H9 (cell line): ENCODE measurements at regions not wholly inside any gene's neighbourhood (a gene's known extent, or its start where the extent isn't known, plus 50 kb on each side); places are given as distances from the start of the nearest gene placed in this dataset.
"Not testable (repeated sequence)": the region's sequence is repeated elsewhere in the genome, so short reads cannot be mapped to it uniquely, and the experiment has no call there.

Source experiments
- DNase-seq: peaks from one replicate; pipeline ENCODE4 v3.0.0-alpha.2; 2017
- H2AFZ ChIP-seq: one replicate; pipeline ENCODE4 v1.6.1; 2013; ENCODE audit warnings: mild to moderate bottlenecking, low read length, control low read depth, moderate library complexity
- H2AK5ac ChIP-seq: 2 replicates; pipeline ENCODE4 v1.6.1; 2013; ENCODE audit warnings: low read length, control low read depth, mixed read lengths; ENCODE audit not compliant: insufficient read length
- H2BK120ac ChIP-seq: one replicate; pipeline ENCODE4 v1.6.1; 2013; ENCODE audit warnings: low read depth, mild to moderate bottlenecking, low read length, control low read depth, inconsistent platforms; ENCODE audit not compliant: poor library complexity, severe bottlenecking
- H2BK12ac ChIP-seq: 2 replicates; pipeline ENCODE4 v1.6.1; 2013; ENCODE audit warnings: low read length, control low read depth, mixed read lengths, low read depth; ENCODE audit not compliant: insufficient read length
- H2BK15ac ChIP-seq: 2 replicates; pipeline ENCODE4 v1.6.1; 2013; ENCODE audit warnings: low read depth, low read length, control low read depth
- H2BK20ac ChIP-seq: one replicate; pipeline ENCODE4 v1.6.1; 2013; ENCODE audit warnings: low read depth, mild to moderate bottlenecking, low read length, control low read depth, inconsistent platforms; ENCODE audit not compliant: poor library complexity, severe bottlenecking
- H2BK5ac ChIP-seq: 2 replicates; pipeline ENCODE4 v1.6.1; 2013; ENCODE audit warnings: low read length, control low read depth, mixed read lengths; ENCODE audit not compliant: insufficient read length
- H3K14ac ChIP-seq: 2 replicates; pipeline ENCODE4 v1.6.1; 2013; ENCODE audit warnings: low read length, control low read depth; ENCODE audit not compliant: insufficient read depth
- H3K18ac ChIP-seq: 2 replicates; pipeline ENCODE4 v1.6.1; 2013; ENCODE audit warnings: low read depth, mild to moderate bottlenecking, mixed read lengths, low read length, control low read depth; ENCODE audit not compliant: insufficient read length
- H3K23ac ChIP-seq: 2 replicates; pipeline ENCODE4 v1.6.1; 2013; ENCODE audit warnings: low read length, control low read depth, mixed read lengths, low read depth; ENCODE audit not compliant: insufficient read length
- H3K23me2 ChIP-seq: 2 replicates; pipeline ENCODE4 v1.6.1; 2013; ENCODE audit warnings: low read depth, mild to moderate bottlenecking, mixed read lengths, low read length, control low read depth; ENCODE audit not compliant: insufficient read length, poor library complexity, severe bottlenecking
- H3K27ac ChIP-seq: 2 replicates; pipeline ENCODE4 v1.5.1; 2013; ENCODE audit warnings: low read length, control low read depth, mixed read lengths, low read depth; ENCODE audit not compliant: insufficient read length
- H3K27me3 ChIP-seq: 2 replicates; pipeline ENCODE4 v1.6.1; 2013; ENCODE audit warnings: low read length, control low read depth, inconsistent platforms; ENCODE audit not compliant: insufficient read depth
- H3K4ac ChIP-seq: 2 replicates; pipeline ENCODE4 v1.6.1; 2013; ENCODE audit warnings: low read depth, mild to moderate bottlenecking, control low read depth, inconsistent platforms, low read length, moderate library complexity
- H3K4me1 ChIP-seq: 2 replicates; pipeline ENCODE4 v1.6.1; 2013; ENCODE audit warnings: low read length, control low read depth, inconsistent platforms; ENCODE audit not compliant: insufficient read depth
- H3K4me2 ChIP-seq: 2 replicates; pipeline ENCODE4 v1.6.1; 2013; ENCODE audit warnings: low read length, control low read depth, mixed read lengths; ENCODE audit not compliant: insufficient read length, insufficient read depth
- H3K56ac ChIP-seq: 2 replicates; pipeline ENCODE4 v1.6.1; 2013; ENCODE audit warnings: low read depth, mild to moderate bottlenecking, mixed read lengths, low read length, control low read depth; ENCODE audit not compliant: insufficient read length
- H3K79me1 ChIP-seq: 2 replicates; pipeline ENCODE4 v1.6.1; 2013; ENCODE audit warnings: low read depth, mild to moderate bottlenecking, moderate library complexity, low read length, control low read depth, inconsistent platforms; ENCODE audit not compliant: insufficient read depth, poor library complexity, severe bottlenecking
- H3K79me2 ChIP-seq: 2 replicates; pipeline ENCODE4 v1.6.1; 2013; ENCODE audit warnings: low read length, control low read depth, inconsistent platforms; ENCODE audit not compliant: insufficient read depth
- H3K9ac ChIP-seq: 2 replicates; pipeline ENCODE4 v1.6.1; 2013; ENCODE audit warnings: low read length, control low read depth, mixed read lengths; ENCODE audit not compliant: insufficient read length; ENCODE audit errors: extremely low read depth
- H3K9me3 ChIP-seq: one replicate; pipeline ENCODE4 v1.6.1; 2013; ENCODE audit warnings: low read depth, low read length, inconsistent platforms; ENCODE audit not compliant: control insufficient read depth
- H3T11ph ChIP-seq: one replicate; pipeline ENCODE4 v1.6.1; 2013; ENCODE audit warnings: mild to moderate bottlenecking, low read length, control low read depth, inconsistent platforms
- H4K20me1 ChIP-seq: one replicate; pipeline ENCODE4 v1.6.1; 2013; ENCODE audit not compliant: control insufficient read depth, insufficient read length, insufficient read depth
- H4K5ac ChIP-seq: 2 replicates; pipeline ENCODE4 v1.6.1; 2013; ENCODE audit warnings: low read depth, mild to moderate bottlenecking, mixed read lengths, low read length, control low read depth; ENCODE audit not compliant: insufficient read length
- H4K8ac ChIP-seq: replicated peaks from 2 replicates; pipeline ENCODE4 v1.6.1; 2013; ENCODE audit warnings: low read length, control low read depth, mixed read lengths, low read depth; ENCODE audit not compliant: insufficient read length
- H4K91ac ChIP-seq: 2 replicates; pipeline ENCODE4 v1.6.1; 2013; ENCODE audit warnings: low read depth, mild to moderate bottlenecking, moderate library complexity, mixed read lengths, low read length, control low read depth; ENCODE audit not compliant: insufficient read length
- H3K27ac Mint-ChIP-seq, 3 experiments: 2 replicates in 2 of 3; 3 replicates in 1 of 3; pipeline ENCODE4 v1.8.0; 2020 to 2021; ENCODE audit warnings: mixed read lengths in 3 of 3, mild to moderate bottlenecking in 1 of 3, moderate library complexity in 1 of 3
- H3K27me3 Mint-ChIP-seq: 2 replicates; pipeline ENCODE4 v1.8.0; 2021; ENCODE audit warnings: low read depth, mild to moderate bottlenecking, moderate library complexity, mixed read lengths
- H3K36me3 Mint-ChIP-seq, 3 experiments: 2 replicates in 2 of 3; 3 replicates in 1 of 3; pipeline ENCODE4 v1.8.0; 2020 to 2021; ENCODE audit warnings: low read depth in 3 of 3, mixed read lengths in 3 of 3; ENCODE audit not compliant: insufficient read depth in 1 of 3
- H3K4me1 Mint-ChIP-seq, 2 experiments: 2 replicates each; pipeline ENCODE4 v1.8.0; 2020; ENCODE audit warnings: mixed read lengths in 2 of 2
- H3K4me3 Mint-ChIP-seq, 2 experiments: 2 replicates in 1 of 2; 3 replicates in 1 of 2; pipeline ENCODE4 v1.8.0; 2020 to 2021; ENCODE audit warnings: mild to moderate bottlenecking in 2 of 2, mixed read lengths in 2 of 2, moderate library complexity in 1 of 2
- H3K9me3 Mint-ChIP-seq, 2 experiments: 2 replicates in 1 of 2; 3 replicates in 1 of 2; pipeline ENCODE4 v1.8.0; 2020; ENCODE audit warnings: mild to moderate bottlenecking in 2 of 2, mixed read lengths in 2 of 2, moderate library complexity in 1 of 2
- CTCF ChIP-seq: fragments of 200-600 bp; sonication (generic); conservative IDR thresholded peaks from 3 replicates; pipeline ENCODE4 v1.8.0; 2021; ENCODE audit warnings: antibody characterized with exemption, mild to moderate bottlenecking
- WGBS: extraction: QIAGEN DNeasy Blood & Tissue Kit; methylation state at CpG from one replicate; pipeline ENCODE4 v1.1.7; 2013; ENCODE audit warnings: missing lambda C conversion rate, low lambda C conversion rate, mixed read lengths; ENCODE audit not compliant: insufficient read length; ENCODE audit errors: extremely low coverage; 5-methylcytosine and 5-hydroxymethylcytosine counted together

- Histone ChIP-seq H4K5ac (no peak overlapping the region), H3K9me3 (no peaks in the 10 kb centered on the region), H4K91ac (no peak overlapping the region), H2BK5ac (no peak overlapping the region), H3K4me1 (no peaks in the 10 kb centered on the region), H2BK120ac (no peak overlapping the region), H3K23ac (no peak overlapping the region), H3K4me2 (no peak overlapping the region), H4K20me1 (no peaks in the 10 kb centered on the region), H3K79me1 (no peaks in the 10 kb centered on the region), H3K27ac (no peak overlapping the region), H3K4ac (no peak overlapping the region), H2AFZ (no peak overlapping the region), H2AK5ac (no peak overlapping the region), H3K27me3 (no peaks in the 10 kb centered on the region), H3K79me2 (no peaks in the 10 kb centered on the region), H2BK20ac (no peak overlapping the region), H4K8ac (no peak overlapping the region), H3K9ac (no peak overlapping the region), H3K56ac (no peak overlapping the region), H3K23me2 (no peaks in the 10 kb centered on the region), H3K18ac (no peak overlapping the region), H3T11ph (no peak overlapping the region), H2BK12ac (no peak overlapping the region), H3K14ac (no peak overlapping the region), H2BK15ac (no peak overlapping the region)
- H3K4me1 Mint-ChIP-seq = no peaks in the 10 kb centered on the region
- H3K27me3 Mint-ChIP-seq = no peaks in the 10 kb centered on the region
- WGBS = no CpG with 5 or more reads among the region's 1 CpG
- DNase-seq = no peak
- no peak overlapping the region for H3K27ac Mint-ChIP-seq
- no peak overlapping the region for H3K4me3 Mint-ChIP-seq
- peaks cover 1 to 12% (median 7%) of the 10 kb centered on the region in 3 experiments; a peak in 2 of 7 replicates for H3K36me3 Mint-ChIP-seq
- TF ChIP-seq CTCF = no peak
- H3K9me3 Mint-ChIP-seq = peaks cover 12 to 16% of the 10 kb centered on the region in 2 experiments
These were observed 430.4 kb downstream of the TFEC start for GRCh38 chr7:115600207-115600606.

- Mint-ChIP-seq H3K36me3 (peaks cover 1 to 12% (median 7%) of the 10 kb centered on the region in 3 experiments; a peak in 2 of 7 replicates), H3K9me3 (peaks cover 12 to 24% of the 10 kb centered on the region in 2 experiments)
- H3K27ac Mint-ChIP-seq, H3K9ac ChIP-seq, H3K56ac ChIP-seq, H3K79me2 ChIP-seq, H3K18ac ChIP-seq, H3K14ac ChIP-seq, H3K23me2 ChIP-seq, H2BK15ac ChIP-seq, H3K27me3 Mint-ChIP-seq, H3K27me3 ChIP-seq, H3T11ph ChIP-seq, H4K20me1 ChIP-seq, H2BK12ac ChIP-seq, H3K79me1 ChIP-seq, H2BK20ac ChIP-seq, H3K27ac ChIP-seq, H3K23ac ChIP-seq, H3K4me2 ChIP-seq, DNase-seq, H3K4me1 ChIP-seq, H2BK5ac ChIP-seq, H3K9me3 ChIP-seq, H4K91ac ChIP-seq, H2AK5ac ChIP-seq, H2BK120ac ChIP-seq, H4K8ac ChIP-seq, H2AFZ ChIP-seq, H3K4ac ChIP-seq, H3K4me1 Mint-ChIP-seq, H3K4me3 Mint-ChIP-seq, H4K5ac ChIP-seq: not testable (repeated sequence)
- no CpG with 5 or more reads among the region's 2 CpGs for WGBS
These were observed 431.4 kb downstream of the TFEC start for GRCh38 chr7:115599184-115599583.
